ENCODE measurements at regions not wholly inside any gene's neighbourhood (a gene's known extent, or its start where the extent isn't known, plus 50 kb on each side); places are given as distances from the start of the nearest gene placed in this dataset.

DNA sequence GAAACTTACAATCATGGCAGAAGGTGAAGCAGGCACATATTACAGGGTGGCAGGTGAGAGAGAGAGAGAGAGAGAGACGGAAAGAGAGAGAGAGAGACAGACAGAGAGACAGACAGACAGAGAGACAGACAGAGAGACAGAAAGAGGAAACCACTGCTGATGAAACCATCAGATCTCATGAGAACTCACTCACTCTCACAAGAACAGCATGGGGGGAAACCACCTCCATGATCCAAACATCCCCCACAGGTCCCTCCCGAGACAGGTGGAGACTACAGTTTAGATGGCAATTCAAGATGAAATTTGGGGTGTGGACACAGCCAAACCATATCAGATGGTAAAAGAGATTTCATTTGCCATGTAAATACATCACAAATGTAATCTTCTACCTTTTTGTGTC is 708.1 kb downstream of the MRPL39 start:
- H2AFZ ChIP-seq (replicated peaks; ENCODE audit: low read length, poor library complexity) = no peak overlapping the region
- H3K4me3 ChIP-seq (ENCODE audit: insufficient read depth, low read depth, low read length) = no peak overlapping the region
- no CpG with 5 or more reads among the region's 2 CpGs for WGBS, 2 experiments (ENCODE audit: extremely low coverage in 2 of 2, insufficient read length in 1 of 2)
- no peak overlapping the region for H3K27ac ChIP-seq (ENCODE audit: insufficient read depth, low read length)
- H3K4ac ChIP-seq (ENCODE audit: low read depth, low read length) = no peak overlapping the region
- H3K14ac ChIP-seq (replicated peaks; ENCODE audit: low read depth, low read length) = no peak overlapping the region
- no peak overlapping the region for H3K4me2 ChIP-seq (ENCODE audit: low read depth, low read length)
- no peaks in the 10 kb centered on the region for H3K9me3 ChIP-seq (ENCODE audit: control insufficient read depth, insufficient read depth, low read length)
- DNase-seq (no peak), ATAC-seq (ENCODE audit: low read depth) (no peak)
- no peaks in the 10 kb centered on the region for H3K4me1 ChIP-seq (ENCODE audit: control insufficient read depth, insufficient read depth, low read length)
- dilution Hi-C loops (cut with HindIII; ENCODE audit: low sequenced_read_pairs, unreplicated experiment) (no loop called here), in situ Hi-C loops (cut with MboI; ENCODE audit: low sequenced_read_pairs) (loop anchor here (10.0 kb wide), 1 partner anchor 476 kb away; no protein-coding TSS in a partner anchor), intact Hi-C loops (cut with micrococcal nuclease) (no loop called here)
- H3K9me1 ChIP-seq (ENCODE audit: insufficient read depth, low read length) = no peaks in the 10 kb centered on the region
- no peak overlapping the region for H4K91ac ChIP-seq (ENCODE audit: insufficient read depth, low read depth, low read length)
- H3K79me1 ChIP-seq (ENCODE audit: low read depth in 1 of 2, low read length in 2 of 2) = no peaks in the 10 kb centered on the region
- H2BK15ac ChIP-seq (ENCODE audit: low read depth, low read length) = no peak overlapping the region
- H4K5ac ChIP-seq (ENCODE audit: low read depth, low read length) = no peak overlapping the region
- H3K23ac ChIP-seq (ENCODE audit: low read depth, low read length) = no peak overlapping the region
- H4K8ac ChIP-seq (ENCODE audit: low read depth in 2 of 2, low read length in 2 of 2) = no peak overlapping the region
- H3K36me3 ChIP-seq (ENCODE audit: control insufficient read depth, insufficient read depth, low read length) = no peaks in the 10 kb centered on the region
- no TSS peak for BruUV-seq (replicated peaks)
- H2AK9ac ChIP-seq (replicated peaks; ENCODE audit: low read depth, low read length, poor library complexity) = no peak overlapping the region
- no peak overlapping the region for H2BK20ac ChIP-seq (ENCODE audit: low read depth, low read length)
- H3K9ac ChIP-seq (ENCODE audit: low read depth, low read length) = no peak overlapping the region
- no peak overlapping the region for H2BK5ac ChIP-seq (ENCODE audit: low read depth, low read length, poor library complexity, severe bottlenecking)
- no peak overlapping the region for H3K18ac ChIP-seq (ENCODE audit: low read depth, low read length)
- ChIA-PET POLR2A (ENCODE audit: unreplicated experiment) (no interaction called here), CTCF (no interaction called here)
- H3K27me3 ChIP-seq (ENCODE audit: control insufficient read depth, insufficient read depth, low read length) = no peaks in the 10 kb centered on the region
- no peak overlapping the region for H2BK120ac ChIP-seq (ENCODE audit: low read depth, low read length)
- no peak overlapping the region for H3K56ac ChIP-seq (ENCODE audit: extremely low read depth, insufficient read depth, low read length)
- H4K20me1 ChIP-seq (ENCODE audit: insufficient read depth, low read length) = no peaks in the 10 kb centered on the region
- no peak for TF ChIP-seq RFX5 (IDR thresholded peaks at IDR 0.05; ENCODE audit: low read depth, low read length)
- TF ChIP-seq MAFK (IDR thresholded peaks at IDR 0.05; ENCODE audit: low read depth, low read length) = no peak
- TF ChIP-seq RAD21 (IDR thresholded peaks at IDR 0.05; ENCODE audit: low read length) = no peak
- TF ChIP-seq MXI1 (IDR thresholded peaks at IDR 0.05; ENCODE audit: borderline replicate concordance, low read depth, low read length) = no peak
- TF ChIP-seq POLR2A (IDR thresholded peaks at IDR 0.05; ENCODE audit: low read depth, low read length) = no peak
- no peak for TF ChIP-seq BHLHE40 (IDR thresholded peaks at IDR 0.05; ENCODE audit: low read depth, low read length)
- no peak for TF ChIP-seq FOS (IDR thresholded peaks at IDR 0.05; ENCODE audit: low read depth, low read length)
- TF ChIP-seq ELK1 (IDR thresholded peaks at IDR 0.05; ENCODE audit: borderline replicate concordance, low read depth, low read length) = no peak
- no peak for TF ChIP-seq MAZ (IDR thresholded peaks at IDR 0.05; ENCODE audit: borderline replicate concordance, low read depth, low read length)
- TF ChIP-seq SMC3 (IDR thresholded peaks at IDR 0.05; ENCODE audit: low read depth, low read length) = no peak
- no peak for TF ChIP-seq NFE2L2 (IDR thresholded peaks at IDR 0.05; ENCODE audit: low read depth, low read length)
- TF ChIP-seq CEBPB (IDR thresholded peaks at IDR 0.05; ENCODE audit: low read depth, low read length) = no peak
- no peak for TF ChIP-seq RCOR1 (IDR thresholded peaks at IDR 0.05; ENCODE audit: insufficient replicate concordance, low read length)
- TF ChIP-seq, protein P1, sequence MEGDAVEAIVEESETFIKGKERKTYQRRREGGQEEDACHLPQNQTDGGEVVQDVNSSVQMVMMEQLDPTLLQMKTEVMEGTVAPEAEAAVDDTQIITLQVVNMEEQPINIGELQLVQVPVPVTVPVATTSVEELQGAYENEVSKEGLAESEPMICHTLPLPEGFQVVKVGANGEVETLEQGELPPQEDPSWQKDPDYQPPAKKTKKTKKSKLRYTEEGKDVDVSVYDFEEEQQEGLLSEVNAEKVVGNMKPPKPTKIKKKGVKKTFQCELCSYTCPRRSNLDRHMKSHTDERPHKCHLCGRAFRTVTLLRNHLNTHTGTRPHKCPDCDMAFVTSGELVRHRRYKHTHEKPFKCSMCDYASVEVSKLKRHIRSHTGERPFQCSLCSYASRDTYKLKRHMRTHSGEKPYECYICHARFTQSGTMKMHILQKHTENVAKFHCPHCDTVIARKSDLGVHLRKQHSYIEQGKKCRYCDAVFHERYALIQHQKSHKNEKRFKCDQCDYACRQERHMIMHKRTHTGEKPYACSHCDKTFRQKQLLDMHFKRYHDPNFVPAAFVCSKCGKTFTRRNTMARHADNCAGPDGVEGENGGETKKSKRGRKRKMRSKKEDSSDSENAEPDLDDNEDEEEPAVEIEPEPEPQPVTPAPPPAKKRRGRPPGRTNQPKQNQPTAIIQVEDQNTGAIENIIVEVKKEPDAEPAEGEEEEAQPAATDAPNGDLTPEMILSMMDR (conservative IDR thresholded peaks at IDR 0.05; ENCODE audit: low read depth, low read length) = no peak
- TF ChIP-seq CHD1 (IDR thresholded peaks at IDR 0.05; ENCODE audit: low read depth, low read length) = no peak
- TF ChIP-seq, protein P2, sequence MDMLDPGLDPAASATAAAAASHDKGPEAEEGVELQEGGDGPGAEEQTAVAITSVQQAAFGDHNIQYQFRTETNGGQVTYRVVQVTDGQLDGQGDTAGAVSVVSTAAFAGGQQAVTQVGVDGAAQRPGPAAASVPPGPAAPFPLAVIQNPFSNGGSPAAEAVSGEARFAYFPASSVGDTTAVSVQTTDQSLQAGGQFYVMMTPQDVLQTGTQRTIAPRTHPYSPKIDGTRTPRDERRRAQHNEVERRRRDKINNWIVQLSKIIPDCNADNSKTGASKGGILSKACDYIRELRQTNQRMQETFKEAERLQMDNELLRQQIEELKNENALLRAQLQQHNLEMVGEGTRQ (IDR thresholded peaks at IDR 0.05; ENCODE audit: low read depth, low read length) = no peak
- no peak overlapping the region for H2AK5ac ChIP-seq (ENCODE audit: low read depth, low read length)

Measured in IMR-90 (cell line).